Fibroblast of lung (primary cell): ENCODE measurements at regions not wholly inside any gene's neighbourhood (a gene's known extent, or its start where the extent isn't known, plus 50 kb on each side); places are given as distances from the start of the nearest gene placed in this dataset.
A peak's percentile ranks its signal among the peaks of the same experiment; 100 is the strongest.

Experiments used
- DNase-seq, 2 donors: peaks; one replicate each; pipeline versions ENCODE4 v3.0.0 to v3.0.0-alpha.2; 2010; ENCODE audit warnings: low read depth in 2 of 2
- H2AFZ ChIP-seq: 2 replicates; pipeline ENCODE4 v1.5.1; 2012; ENCODE audit warnings: low read length, control low read depth, inconsistent platforms
- H3K27ac ChIP-seq: 2 replicates; pipeline ENCODE4 v1.5.1; 2011; ENCODE audit warnings: low read length, control low read depth; ENCODE audit not compliant: insufficient read depth
- H3K27me3 ChIP-seq: 2 replicates; pipeline ENCODE4 v1.5.1; 2011; ENCODE audit warnings: mild to moderate bottlenecking, low read length; ENCODE audit not compliant: control insufficient read depth, insufficient read depth
- H3K36me3 ChIP-seq: 2 replicates; pipeline ENCODE4 v1.5.1; 2011; ENCODE audit warnings: low read length; ENCODE audit not compliant: control insufficient read depth, insufficient read depth
- H3K4me1 ChIP-seq: 2 replicates; pipeline ENCODE4 v1.5.1; 2011; ENCODE audit warnings: low read length; ENCODE audit not compliant: control insufficient read depth, insufficient read depth; ENCODE audit errors: extremely low read depth
- H3K4me2 ChIP-seq: 2 replicates; pipeline ENCODE4 v1.5.1; 2011; ENCODE audit warnings: low read length, control low read depth; ENCODE audit not compliant: insufficient read depth; ENCODE audit errors: extremely low read depth
- H3K4me3 ChIP-seq, 4 experiments: fragments of 200-600 bp in 1 of 4; sonication (generic) in 1 of 4; replicated peaks in 1 of 4; 2 replicates each; pipeline ENCODE4 v1.5.1; 2011 to 2016; ENCODE audit warnings: low read length in 4 of 4, low read depth in 3 of 4, mild to moderate bottlenecking in 3 of 4, control low read depth in 2 of 4, inconsistent platforms in 1 of 4, mixed read lengths in 1 of 4; ENCODE audit not compliant: insufficient read depth in 1 of 4; ENCODE audit errors: control extremely low read depth in 1 of 4
- H3K79me2 ChIP-seq: 2 replicates; pipeline ENCODE4 v1.5.1; 2012; ENCODE audit warnings: mild to moderate bottlenecking, low read length, inconsistent platforms; ENCODE audit not compliant: control insufficient read depth, insufficient read depth
- H3K9ac ChIP-seq: 2 replicates; pipeline ENCODE4 v1.5.1; 2011; ENCODE audit warnings: mild to moderate bottlenecking, low read length, control low read depth; ENCODE audit not compliant: insufficient read depth
- H3K9me3 ChIP-seq: 2 replicates; pipeline ENCODE4 v1.5.1; 2012; ENCODE audit warnings: low read depth, low read length; ENCODE audit not compliant: control insufficient read depth, insufficient read depth
- H4K20me1 ChIP-seq: 2 replicates; pipeline ENCODE4 v1.5.1; 2011; ENCODE audit warnings: low read length; ENCODE audit not compliant: control insufficient read depth, insufficient read depth; ENCODE audit errors: extremely low read depth
- CTCF ChIP-seq, 2 donors: IDR thresholded peaks in 1 of 2; conservative IDR thresholded peaks in 1 of 2; 1 replicate in 1 of 2; 2 replicates in 1 of 2; pipeline ENCODE4 v1.5.1; 2011 to 2012; ENCODE audit warnings: low read length in 2 of 2, control low read depth in 1 of 2, inconsistent platforms in 1 of 2, low read depth in 1 of 2, mild to moderate bottlenecking in 1 of 2
- EZH2 ChIP-seq: IDR thresholded peaks from 2 replicates; pipeline ENCODE4 v1.5.1; 2012; ENCODE audit warnings: low read length, control low read depth, mild to moderate bottlenecking; ENCODE audit errors: missing control alignments

- no peak for DNase-seq
- no peak overlapping the region for H3K27ac ChIP-seq
- H3K79me2 ChIP-seq = no peaks in the 10 kb centered on the region
- H3K4me1 ChIP-seq = no peaks in the 10 kb centered on the region
- no peak overlapping the region for H3K4me3 ChIP-seq
- H3K9ac ChIP-seq = no peak overlapping the region
- H3K9me3 ChIP-seq = no peaks in the 10 kb centered on the region
- no peak overlapping the region for H3K4me2 ChIP-seq
- H2AFZ ChIP-seq = no peak overlapping the region
- no peaks in the 10 kb centered on the region for H3K36me3 ChIP-seq
- no peaks in the 10 kb centered on the region for H4K20me1 ChIP-seq
- H3K27me3 ChIP-seq = no peaks in the 10 kb centered on the region
- TF ChIP-seq EZH2 (no peak), CTCF (conservative IDR thresholded peaks at IDR 0.05 in 1 of 2, IDR thresholded peaks at IDR 0.05 in 1 of 2; ENCODE audit: low read depth in 1 of 2, low read length in 2 of 2) (no peak)
These were observed 57.1 kb upstream of the KAZN start for GRCh38 chr1:14541348-14541747.

DNA sequence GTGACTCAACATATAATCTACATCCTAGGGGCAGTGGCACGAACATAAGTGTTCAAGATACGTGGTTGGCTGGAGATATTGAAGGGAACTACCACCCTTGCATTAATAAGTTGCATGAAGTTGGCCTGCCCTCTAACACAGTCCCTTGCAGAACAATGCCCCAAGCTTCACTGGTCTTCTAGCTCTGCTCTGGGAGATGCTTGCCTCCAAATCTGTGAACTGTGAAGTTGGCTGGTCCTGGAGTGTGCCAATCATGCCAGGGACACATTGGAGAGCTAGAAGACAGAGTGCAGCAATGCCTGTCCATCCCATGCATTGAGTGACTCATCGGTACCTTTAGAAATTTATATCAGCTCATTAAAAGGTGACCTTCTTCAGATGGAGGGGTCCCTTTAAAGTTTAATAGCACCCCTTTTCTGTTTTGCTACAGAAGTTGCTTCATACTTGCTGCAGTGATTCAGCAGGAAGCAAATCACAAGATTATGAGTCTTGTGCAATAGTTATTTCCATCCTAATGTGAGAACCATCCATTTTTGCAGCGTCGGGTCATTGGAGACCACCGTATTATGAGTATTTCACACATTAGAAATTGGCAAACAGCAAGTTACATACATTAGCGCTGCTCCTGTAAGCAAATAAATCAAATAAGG, 55.2 kb upstream of the KAZN start:
- Histone ChIP-seq H3K4me3 (no peak overlapping the region), H3K36me3 (no peaks in the 10 kb centered on the region), H4K20me1 (no peaks in the 10 kb centered on the region), H3K9ac (no peak overlapping the region), H3K27ac (no peak overlapping the region), H3K4me1 (no peaks in the 10 kb centered on the region), H3K4me2 (no peak overlapping the region), H3K79me2 (no peaks in the 10 kb centered on the region), H3K27me3 (no peaks in the 10 kb centered on the region), H3K9me3 (no peaks in the 10 kb centered on the region), H2AFZ (no peak overlapping the region)
- DNase-seq = peak; percentile 36 to 62
- no peak for TF ChIP-seq CTCF (conservative IDR thresholded peaks at IDR 0.05 in 1 of 2, IDR thresholded peaks at IDR 0.05 in 1 of 2; ENCODE audit: low read depth in 1 of 2, low read length in 2 of 2)
- TF ChIP-seq EZH2 = no peak

DNA sequence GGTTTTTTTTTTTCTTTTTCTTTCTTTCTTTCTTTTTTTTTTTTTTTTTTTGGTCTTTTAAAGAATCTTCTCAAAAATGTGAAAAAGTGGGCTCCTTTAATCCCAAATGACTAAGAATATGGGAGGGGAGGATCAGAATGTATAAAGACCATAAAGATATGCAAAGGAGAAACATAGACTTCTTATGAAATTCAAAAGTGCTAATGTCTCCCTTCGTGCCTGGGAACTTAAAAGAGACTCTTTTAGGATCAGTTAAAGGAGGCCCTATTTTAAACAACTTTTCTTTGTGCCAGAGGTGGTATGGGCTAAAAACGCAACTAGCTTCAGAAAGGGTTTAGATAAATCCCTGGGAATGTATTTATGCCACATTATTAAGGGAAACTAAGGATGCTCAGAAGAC, 54.2 kb upstream of the KAZN start:
- no peaks in the 10 kb centered on the region for H3K4me1 ChIP-seq
- H3K9ac ChIP-seq = no peak overlapping the region
- no peaks in the 10 kb centered on the region for H3K36me3 ChIP-seq
- no peak for DNase-seq
- H3K79me2 ChIP-seq = no peaks in the 10 kb centered on the region
- no peak overlapping the region for H2AFZ ChIP-seq
- no peak overlapping the region for H3K27ac ChIP-seq
- no peak overlapping the region for H3K4me3 ChIP-seq
- H3K27me3 ChIP-seq = no peaks in the 10 kb centered on the region
- H3K4me2 ChIP-seq = no peak overlapping the region
- no peaks in the 10 kb centered on the region for H4K20me1 ChIP-seq
- TF ChIP-seq CTCF (conservative IDR thresholded peaks at IDR 0.05 in 1 of 2, IDR thresholded peaks at IDR 0.05 in 1 of 2; ENCODE audit: low read depth in 1 of 2, low read length in 2 of 2) = no peak
- no peak for TF ChIP-seq EZH2
- no peaks in the 10 kb centered on the region for H3K9me3 ChIP-seq
